ENCODE measurements at regions not wholly inside any gene's neighbourhood (a gene's known extent, or its start where the extent isn't known, plus 50 kb on each side); places are given as distances from the start of the nearest gene placed in this dataset.
"Not testable (repeated sequence)": the region's sequence is repeated elsewhere in the genome, so short reads cannot be mapped to it uniquely, and the experiment has no call there.

DNA sequence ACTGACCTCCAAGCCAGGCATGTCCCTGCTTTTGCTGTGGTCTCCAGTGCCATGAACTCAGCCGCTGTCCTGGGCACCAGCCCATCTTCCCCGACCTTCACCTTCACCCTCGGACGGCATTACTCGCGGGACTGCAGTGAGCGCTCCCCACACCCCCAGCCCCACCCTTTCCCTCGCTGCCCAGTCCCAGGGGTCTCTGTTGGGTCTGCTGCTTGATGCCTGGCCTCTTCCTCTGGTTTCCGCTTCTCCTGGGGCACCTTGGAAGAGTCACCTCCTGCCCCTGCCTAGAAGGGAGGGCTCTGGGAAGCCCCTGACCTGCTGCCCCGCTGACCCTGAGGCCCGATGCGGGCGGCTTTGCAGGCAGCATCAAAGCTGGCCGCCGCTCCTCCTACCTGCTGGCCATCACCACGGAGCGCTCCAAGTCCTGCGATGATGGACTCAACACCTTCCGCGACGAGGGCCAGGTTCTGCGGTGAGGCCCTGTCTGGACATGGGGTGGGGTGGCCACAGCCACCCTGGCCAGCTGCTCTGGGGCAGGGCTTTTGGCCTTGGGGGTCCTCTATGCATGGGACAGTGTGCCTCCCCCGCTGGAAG, 102.3 kb downstream of the ZNF267 start:
- H3K9ac ChIP-seq (ENCODE audit: control insufficient read depth, extremely low read depth, insufficient read depth, low read length); H3K27ac ChIP-seq (ENCODE audit: control insufficient read depth, insufficient read depth, low read length); H3K4me1 ChIP-seq (ENCODE audit: control insufficient read depth, extremely low read depth, insufficient read depth, low read length); H3K9me3 ChIP-seq (ENCODE audit: control insufficient read depth, low read depth, low read length); H3K27me3 ChIP-seq (ENCODE audit: control insufficient read depth, extremely low read depth, insufficient read depth, low read length); H3K4me3 ChIP-seq (ENCODE audit: control insufficient read depth in 2 of 3, extremely low read depth in 1 of 3, insufficient read depth in 2 of 3, low read depth in 1 of 3, low read length in 3 of 3); FAIRE-seq; H3K9me1 ChIP-seq (ENCODE audit: control insufficient read depth, extremely low read depth, insufficient read depth, low read length); H3K4me2 ChIP-seq (ENCODE audit: control insufficient read depth, extremely low read depth, insufficient read depth, low read depth, low read length); DNase-seq (ENCODE audit: low read depth, low spot score); H3K36me3 ChIP-seq (ENCODE audit: control insufficient read depth in 2 of 2, extremely low read depth in 1 of 2, insufficient read depth in 2 of 2, low read length in 2 of 2); H3K79me2 ChIP-seq (ENCODE audit: control insufficient read depth, insufficient read depth, low read length); dilution Hi-C loops (cut with MboI; ENCODE audit: extremely low pct_ligation_motif_present, low sequenced_read_pairs); H4K20me1 ChIP-seq (ENCODE audit: control insufficient read depth, extremely low read depth, insufficient read depth, low read length); H2AFZ ChIP-seq (ENCODE audit: control insufficient read depth, low read length): not testable (repeated sequence)

DNA sequence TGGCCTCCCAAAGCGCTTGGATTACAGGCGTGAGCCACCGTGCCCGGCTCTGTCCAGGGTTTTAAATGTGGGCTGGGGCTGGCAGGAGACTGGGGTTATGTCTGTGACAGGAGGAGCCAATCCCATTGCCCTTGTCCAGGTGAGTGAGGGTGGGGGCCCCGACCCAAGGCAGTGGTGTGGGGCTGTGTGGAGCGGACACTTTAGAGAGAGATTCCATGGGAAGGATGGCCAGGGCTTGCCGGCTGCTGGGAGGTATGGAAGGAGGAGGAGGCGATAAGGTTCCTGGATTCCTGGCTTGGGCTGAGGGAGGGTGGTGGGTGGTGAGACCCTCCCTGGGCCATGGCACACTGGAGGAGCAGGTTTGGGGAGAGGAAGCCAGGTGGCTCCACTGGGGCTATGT, 104.9 kb downstream of the ZNF267 start:
- H3K79me2 ChIP-seq (ENCODE audit: control insufficient read depth, insufficient read depth, low read length); H3K36me3 ChIP-seq (ENCODE audit: control insufficient read depth in 2 of 2, extremely low read depth in 1 of 2, insufficient read depth in 2 of 2, low read length in 2 of 2); FAIRE-seq; H3K4me2 ChIP-seq (ENCODE audit: control insufficient read depth, extremely low read depth, insufficient read depth, low read depth, low read length); H3K27me3 ChIP-seq (ENCODE audit: control insufficient read depth, extremely low read depth, insufficient read depth, low read length); H3K27ac ChIP-seq (ENCODE audit: control insufficient read depth, insufficient read depth, low read length); H4K20me1 ChIP-seq (ENCODE audit: control insufficient read depth, extremely low read depth, insufficient read depth, low read length); dilution Hi-C loops (cut with MboI; ENCODE audit: extremely low pct_ligation_motif_present, low sequenced_read_pairs); H3K4me1 ChIP-seq (ENCODE audit: control insufficient read depth, extremely low read depth, insufficient read depth, low read length); H3K9ac ChIP-seq (ENCODE audit: control insufficient read depth, extremely low read depth, insufficient read depth, low read length); H2AFZ ChIP-seq (ENCODE audit: control insufficient read depth, low read length); H3K9me1 ChIP-seq (ENCODE audit: control insufficient read depth, extremely low read depth, insufficient read depth, low read length); H3K9me3 ChIP-seq (ENCODE audit: control insufficient read depth, low read depth, low read length); DNase-seq (ENCODE audit: low read depth, low spot score); H3K4me3 ChIP-seq (ENCODE audit: control insufficient read depth in 2 of 3, extremely low read depth in 1 of 3, insufficient read depth in 2 of 3, low read depth in 1 of 3, low read length in 3 of 3): not testable (repeated sequence)

DNA sequence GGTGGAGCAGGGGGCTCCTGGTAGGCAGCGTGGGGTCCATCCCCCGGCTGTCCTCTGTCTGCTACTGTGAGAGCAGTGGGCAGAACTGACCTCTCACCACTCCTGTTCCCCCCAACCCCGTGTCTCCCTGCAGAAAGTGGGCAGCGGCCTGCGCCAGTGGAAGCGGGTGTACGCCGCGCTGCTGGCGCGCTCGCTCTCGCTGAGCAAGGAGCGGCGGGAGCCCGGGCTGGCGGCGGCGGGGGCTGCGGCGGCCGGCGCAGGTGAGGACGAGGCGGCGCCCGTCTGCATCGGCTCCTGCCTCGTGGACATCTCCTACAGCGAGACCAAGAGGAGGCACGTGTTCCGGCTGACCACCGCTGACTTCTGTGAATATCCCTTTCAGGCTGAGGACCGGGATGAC, 108.1 kb downstream of the ZNF267 start:
- H2AFZ ChIP-seq (ENCODE audit: control insufficient read depth, low read length); H4K20me1 ChIP-seq (ENCODE audit: control insufficient read depth, extremely low read depth, insufficient read depth, low read length); FAIRE-seq; H3K4me1 ChIP-seq (ENCODE audit: control insufficient read depth, extremely low read depth, insufficient read depth, low read length); H3K9ac ChIP-seq (ENCODE audit: control insufficient read depth, extremely low read depth, insufficient read depth, low read length); dilution Hi-C loops (cut with MboI; ENCODE audit: extremely low pct_ligation_motif_present, low sequenced_read_pairs); H3K27ac ChIP-seq (ENCODE audit: control insufficient read depth, insufficient read depth, low read length); H3K79me2 ChIP-seq (ENCODE audit: control insufficient read depth, insufficient read depth, low read length); DNase-seq (ENCODE audit: low read depth, low spot score); H3K4me2 ChIP-seq (ENCODE audit: control insufficient read depth, extremely low read depth, insufficient read depth, low read depth, low read length); H3K36me3 ChIP-seq (ENCODE audit: control insufficient read depth in 2 of 2, extremely low read depth in 1 of 2, insufficient read depth in 2 of 2, low read length in 2 of 2); H3K9me1 ChIP-seq (ENCODE audit: control insufficient read depth, extremely low read depth, insufficient read depth, low read length); H3K9me3 ChIP-seq (ENCODE audit: control insufficient read depth, low read depth, low read length); H3K4me3 ChIP-seq (ENCODE audit: control insufficient read depth in 2 of 3, extremely low read depth in 1 of 3, insufficient read depth in 2 of 3, low read depth in 1 of 3, low read length in 3 of 3); H3K27me3 ChIP-seq (ENCODE audit: control insufficient read depth, extremely low read depth, insufficient read depth, low read length): not testable (repeated sequence)

DNA sequence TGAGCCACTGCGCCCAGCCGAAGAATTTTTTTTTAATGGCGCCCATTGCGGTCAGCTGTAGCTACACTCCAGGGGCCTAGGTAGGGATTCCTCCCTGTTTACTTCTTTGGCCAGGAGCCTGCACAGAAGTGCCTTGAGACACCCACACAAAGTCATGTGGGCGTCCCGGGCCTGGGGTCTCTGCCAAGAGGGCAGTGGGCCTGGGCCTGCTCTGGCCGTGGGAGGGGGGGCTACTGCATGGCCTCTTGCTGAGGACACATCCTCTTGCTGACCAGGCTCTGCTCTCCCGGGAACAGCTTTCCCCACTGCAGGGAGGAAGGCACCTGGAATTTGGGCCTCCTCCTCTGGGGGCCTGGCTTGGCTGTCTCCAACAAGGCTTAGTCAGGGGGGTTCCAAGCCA, 109.4 kb downstream of the ZNF267 start:
- H3K4me2 ChIP-seq (ENCODE audit: control insufficient read depth, extremely low read depth, insufficient read depth, low read depth, low read length); dilution Hi-C loops (cut with MboI; ENCODE audit: extremely low pct_ligation_motif_present, low sequenced_read_pairs); H4K20me1 ChIP-seq (ENCODE audit: control insufficient read depth, extremely low read depth, insufficient read depth, low read length); H3K27ac ChIP-seq (ENCODE audit: control insufficient read depth, insufficient read depth, low read length); FAIRE-seq; H3K4me3 ChIP-seq (ENCODE audit: control insufficient read depth in 2 of 3, extremely low read depth in 1 of 3, insufficient read depth in 2 of 3, low read depth in 1 of 3, low read length in 3 of 3); H3K9me3 ChIP-seq (ENCODE audit: control insufficient read depth, low read depth, low read length); H3K9me1 ChIP-seq (ENCODE audit: control insufficient read depth, extremely low read depth, insufficient read depth, low read length); DNase-seq (ENCODE audit: low read depth, low spot score); H3K36me3 ChIP-seq (ENCODE audit: control insufficient read depth in 2 of 2, extremely low read depth in 1 of 2, insufficient read depth in 2 of 2, low read length in 2 of 2); H2AFZ ChIP-seq (ENCODE audit: control insufficient read depth, low read length); H3K4me1 ChIP-seq (ENCODE audit: control insufficient read depth, extremely low read depth, insufficient read depth, low read length); H3K9ac ChIP-seq (ENCODE audit: control insufficient read depth, extremely low read depth, insufficient read depth, low read length); H3K79me2 ChIP-seq (ENCODE audit: control insufficient read depth, insufficient read depth, low read length); H3K27me3 ChIP-seq (ENCODE audit: control insufficient read depth, extremely low read depth, insufficient read depth, low read length): not testable (repeated sequence)

DNA sequence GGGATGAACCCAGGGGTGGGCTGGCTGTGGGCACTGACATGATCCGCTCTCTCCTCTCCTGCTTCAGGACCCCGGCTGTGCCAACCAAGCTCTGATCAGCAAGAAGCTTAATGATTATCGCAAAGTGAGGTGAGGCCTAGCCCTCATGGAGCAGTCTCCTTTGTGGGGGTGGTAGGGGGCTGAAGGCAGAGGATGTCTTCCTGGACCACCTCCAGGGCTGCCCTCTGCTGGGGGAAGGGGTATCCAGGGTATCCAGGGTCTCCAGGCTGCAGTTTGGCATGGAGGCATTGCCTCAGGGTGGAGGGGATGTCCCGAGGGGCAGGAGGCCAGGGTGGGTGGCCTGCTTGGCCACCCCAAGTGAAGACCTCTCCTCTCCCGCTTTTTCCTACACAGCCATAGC, 110.1 kb downstream of the ZNF267 start:
- H2AFZ ChIP-seq (ENCODE audit: control insufficient read depth, low read length); H3K79me2 ChIP-seq (ENCODE audit: control insufficient read depth, insufficient read depth, low read length); H3K9me1 ChIP-seq (ENCODE audit: control insufficient read depth, extremely low read depth, insufficient read depth, low read length); H3K4me2 ChIP-seq (ENCODE audit: control insufficient read depth, extremely low read depth, insufficient read depth, low read depth, low read length); H3K4me3 ChIP-seq (ENCODE audit: control insufficient read depth in 2 of 3, extremely low read depth in 1 of 3, insufficient read depth in 2 of 3, low read depth in 1 of 3, low read length in 3 of 3); H3K27me3 ChIP-seq (ENCODE audit: control insufficient read depth, extremely low read depth, insufficient read depth, low read length); H4K20me1 ChIP-seq (ENCODE audit: control insufficient read depth, extremely low read depth, insufficient read depth, low read length); H3K9me3 ChIP-seq (ENCODE audit: control insufficient read depth, low read depth, low read length); DNase-seq (ENCODE audit: low read depth, low spot score); FAIRE-seq; H3K27ac ChIP-seq (ENCODE audit: control insufficient read depth, insufficient read depth, low read length); H3K36me3 ChIP-seq (ENCODE audit: control insufficient read depth in 2 of 2, extremely low read depth in 1 of 2, insufficient read depth in 2 of 2, low read length in 2 of 2); dilution Hi-C loops (cut with MboI; ENCODE audit: extremely low pct_ligation_motif_present, low sequenced_read_pairs); H3K9ac ChIP-seq (ENCODE audit: control insufficient read depth, extremely low read depth, insufficient read depth, low read length); H3K4me1 ChIP-seq (ENCODE audit: control insufficient read depth, extremely low read depth, insufficient read depth, low read length): not testable (repeated sequence)

Measured in keratinocyte (primary cell).